VCaP (cell line): ENCODE measurements at regions not wholly inside any gene's neighbourhood (a gene's known extent, or its start where the extent isn't known, plus 50 kb on each side); places are given as distances from the start of the nearest gene placed in this dataset.

Source experiments
- H3K27ac ChIP-seq: fragments of 450-650 bp; 2 replicates; pipeline ENCODE4 v1.5.1; 2017
- CTCF ChIP-seq: fragments of 450-650 bp; conservative IDR thresholded peaks from 2 replicates; pipeline ENCODE4 v1.5.1; 2017; ENCODE audit warnings: mild to moderate bottlenecking, moderate library complexity

GRCh38 chr14:43887523-43887922 lies 619.6 kb downstream of the FSCB start:
- no peak overlapping the region for H3K27ac ChIP-seq
- no peak for TF ChIP-seq CTCF

- peak overlapping the region; percentile 14; the same call in 1 of the 2 replicates for H3K27ac ChIP-seq
- no peak for TF ChIP-seq CTCF
Observed at GRCh38 chr14:43877351-43877960, 629.6 kb downstream of the FSCB start.

- no peak for TF ChIP-seq CTCF
- H3K27ac ChIP-seq: no peak overlapping the region
Observed at GRCh38 chr14:43872752-43873655, 634.1 kb downstream of the FSCB start.

DNA sequence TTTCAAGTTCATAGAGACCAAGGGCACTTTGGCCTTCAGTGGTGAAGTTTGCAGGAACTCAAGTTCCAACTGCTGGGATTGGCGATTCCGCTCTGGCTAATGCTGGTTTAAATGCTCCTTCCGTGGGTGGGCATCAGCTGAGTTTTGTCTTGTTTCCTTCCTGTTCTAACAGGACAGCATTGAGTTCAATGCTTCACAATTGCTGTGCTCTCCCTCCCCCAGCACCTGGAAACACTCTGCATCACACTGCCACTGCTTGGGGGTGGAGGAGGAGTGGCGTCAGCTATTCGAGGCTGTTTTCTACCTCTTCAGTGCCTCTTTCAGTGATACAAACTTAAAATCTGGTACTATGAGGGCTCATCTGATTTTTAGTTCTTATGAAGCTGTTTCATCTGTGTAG lies 634.9 kb downstream of the FSCB start:
- no peak overlapping the region for H3K27ac ChIP-seq
- no peak for TF ChIP-seq CTCF

GRCh38 chr14:43858981-43859380 lies 648.1 kb downstream of the FSCB start:
- no peak overlapping the region for H3K27ac ChIP-seq
- TF ChIP-seq CTCF: no peak

- no peak overlapping the region for H3K27ac ChIP-seq
- TF ChIP-seq CTCF: no peak
Observed at GRCh38 chr14:43855556-43855955, 651.5 kb downstream of the FSCB start.

DNA sequence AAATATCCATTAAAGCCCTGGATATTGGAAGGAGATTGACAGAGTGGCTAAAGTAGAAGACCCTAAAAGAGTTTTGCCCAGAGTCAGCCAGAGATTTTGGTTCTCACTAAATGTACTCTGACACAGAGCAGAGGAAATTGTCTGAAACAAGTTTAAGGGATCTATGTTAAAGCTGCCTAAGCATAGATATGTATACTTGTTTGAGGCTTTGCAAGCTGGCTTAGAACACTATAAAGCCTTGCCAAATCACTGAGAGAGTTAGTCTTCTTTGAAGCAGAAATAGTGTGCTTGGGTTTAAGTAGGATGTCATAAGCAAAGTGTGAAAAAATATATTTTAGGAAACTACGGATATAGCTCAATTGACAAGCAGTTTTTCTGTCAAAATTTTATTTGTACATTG lies 653.5 kb downstream of the FSCB start:
- no peak overlapping the region for H3K27ac ChIP-seq
- TF ChIP-seq CTCF: no peak
